HCT116 (cell line): ENCODE measurements at regions not wholly inside any gene's neighbourhood (a gene's known extent, or its start where the extent isn't known, plus 50 kb on each side); places are given as distances from the start of the nearest gene placed in this dataset.

Experiments
- ATAC-seq: fragments of 200-7000 bp; cut with Tn5 transposase; 2 replicates; pipeline ENCODE4 v1.9.1; 2020; ENCODE audit warnings: mild to moderate bottlenecking, moderate library complexity
- BruUV-seq: library from RNA; stranded (reverse); fragments of 400-500 nt; replicated peaks from 2 replicates; lab custom pipeline; 2021; lab: Mats Ljungman, UMichigan
- CTCF ChIA-PET: fragments of 300-600 bp; sonication (Branson Sonifier 250); formaldehyde crosslinking; loops from one replicate; lab custom pipeline; 2021; ENCODE audit warnings: antibody characterized with exemption; lab: Charles Lee
- POLR2A ChIA-PET: fragments of 300-600, 350-600 bp; sonication (Branson Sonifier 250); formaldehyde crosslinking; loops from one replicate; lab custom pipeline; 2021; ENCODE audit warnings: antibody characterized with exemption; lab: Charles Lee
- RAD21 ChIA-PET, 2 experiments: fragments of 300-600 bp; sonication (Branson Sonifier 250); formaldehyde crosslinking; loops; one replicate each; lab custom pipeline; 2023; ENCODE audit warnings: low total read pairs in 2 of 2; ENCODE audit not compliant: uncharacterized antibody in 2 of 2, unreplicated experiment in 2 of 2, low non-redundant PET in 1 of 2; lab: Charles Lee
- DNase-seq: peaks from one replicate; pipeline ENCODE4 v3.0.0-alpha.2; 2010; ENCODE audit warnings: low read depth, low spot score
- H2AFZ ChIP-seq: fragments of 200-600 bp; shearing (Covaris generic), sonication (generic); 2 replicates; pipeline ENCODE4 v1.6.1; 2017; ENCODE audit warnings: low read depth, mixed run types, mixed read lengths, antibody characterized with exemption, low read length; ENCODE audit not compliant: poor library complexity, severe bottlenecking
- H3K27ac ChIP-seq: 2 replicates; pipeline ENCODE4 v1.5.1; 2012; ENCODE audit warnings: low read depth, low read length
- H3K27me3 ChIP-seq: fragments of 200-600 bp; sonication (generic); 2 replicates; pipeline ENCODE4 v1.6.1; 2016; ENCODE audit warnings: mixed run types, low read length, mixed read lengths; ENCODE audit not compliant: insufficient read depth
- H3K36me3 ChIP-seq, 2 experiments: fragments of 200-500 bp in 1 of 2; fragments of 200-600 bp in 1 of 2; sonication (Bioruptor generic) in 1 of 2; sonication (generic) in 1 of 2; 2 replicates each; pipeline versions ENCODE4 v1.5.1 to v1.6.1; 2014 to 2016; ENCODE audit warnings: low read length in 2 of 2, inconsistent platforms in 1 of 2, mixed read lengths in 1 of 2, mixed run types in 1 of 2; ENCODE audit not compliant: insufficient read depth in 2 of 2, control insufficient read depth in 1 of 2
- H3K4me1 ChIP-seq, 2 experiments: fragments of 200-600 bp in 1 of 2; sonication (generic) in 1 of 2; 2 replicates each; pipeline versions ENCODE4 v1.5.1 to v1.6.1; 2012 to 2017; ENCODE audit warnings: low read length in 2 of 2, inconsistent platforms in 1 of 2, mild to moderate bottlenecking in 1 of 2, mixed read lengths in 1 of 2, mixed run types in 1 of 2, moderate library complexity in 1 of 2; ENCODE audit not compliant: insufficient read depth in 2 of 2, control insufficient read depth in 1 of 2
- H3K4me2 ChIP-seq: fragments of 200-600 bp; sonication (generic); 2 replicates; pipeline ENCODE4 v1.6.1; 2017; ENCODE audit warnings: mixed run types, low read length, mixed read lengths
- H3K4me3 ChIP-seq, 2 experiments: fragments of 200-600 bp in 1 of 2; sonication (generic) in 1 of 2; replicated peaks in 1 of 2; 2 replicates each; pipeline ENCODE4 v1.5.1; 2011 to 2016; ENCODE audit warnings: low read length in 2 of 2, control low read depth in 1 of 2, low read depth in 1 of 2, mild to moderate bottlenecking in 1 of 2, mixed read lengths in 1 of 2, mixed run types in 1 of 2
- H3K79me2 ChIP-seq: fragments of 200-600 bp; sonication (generic); 2 replicates; pipeline ENCODE4 v1.6.1; 2017; ENCODE audit warnings: mild to moderate bottlenecking, mixed run types, low read length, moderate library complexity, mixed read lengths; ENCODE audit not compliant: insufficient read depth
- H3K9ac ChIP-seq: fragments of 200-600 bp; sonication (generic); 2 replicates; pipeline ENCODE4 v1.6.1; 2016; ENCODE audit warnings: low read length, mixed read lengths
- H3K9me2 ChIP-seq: fragments of 200-600 bp; sonication (generic), shearing (Covaris generic); 2 replicates; pipeline ENCODE4 v1.6.1; 2017; ENCODE audit warnings: mixed run types, mild to moderate bottlenecking, moderate library complexity; ENCODE audit not compliant: insufficient read depth
- H3K9me3 ChIP-seq, 2 experiments: fragments of 200-500 bp in 1 of 2; fragments of 200-600 bp in 1 of 2; sonication (Bioruptor generic) in 1 of 2; sonication (generic) in 1 of 2; 2 replicates each; pipeline ENCODE4 v1.6.1; 2014 to 2017; ENCODE audit warnings: low read length in 2 of 2, mixed read lengths in 2 of 2, inconsistent platforms in 1 of 2, low read depth in 1 of 2, mild to moderate bottlenecking in 1 of 2, mixed run types in 1 of 2, moderate library complexity in 1 of 2; ENCODE audit not compliant: control insufficient read depth in 1 of 2, insufficient read depth in 1 of 2
- H4K20me1 ChIP-seq: fragments of 200-600 bp; sonication (generic), shearing (Covaris generic); 2 replicates; pipeline ENCODE4 v1.6.1; 2017; ENCODE audit warnings: mixed run types, mild to moderate bottlenecking, moderate library complexity; ENCODE audit not compliant: insufficient read depth
- CBX3 ChIP-seq: IDR thresholded peaks from 2 replicates; pipeline ENCODE4 v1.6.1; 2012; ENCODE audit warnings: low read depth
- CEBPB ChIP-seq: IDR thresholded peaks from 2 replicates; pipeline ENCODE4 v1.6.1; 2012; ENCODE audit warnings: low read depth
- EGR1 ChIP-seq: IDR thresholded peaks from 2 replicates; pipeline ENCODE4 v1.6.1; 2012; ENCODE audit warnings: low read depth
- EZH2 ChIP-seq: fragments of 200-600 bp; sonication (generic); IDR thresholded peaks from 2 replicates; pipeline ENCODE4 v1.6.1; 2017; ENCODE audit warnings: antibody characterized with exemption, mixed run types
- EZH2phosphoT487 ChIP-seq: fragments of 200-600 bp; IDR thresholded peaks from 2 replicates; pipeline ENCODE4 v1.6.1; 2018; ENCODE audit warnings: antibody characterized with exemption, borderline replicate concordance
- POLR2AphosphoS5 ChIP-seq: IDR thresholded peaks from 2 replicates; pipeline ENCODE4 v1.6.1; 2011; ENCODE audit warnings: mild to moderate bottlenecking, low read depth, low read length, moderate library complexity
- SP1 ChIP-seq: IDR thresholded peaks from 2 replicates; pipeline ENCODE4 v1.6.1; 2012; ENCODE audit warnings: low read depth
- TCF7L2 ChIP-seq: IDR thresholded peaks from 2 replicates; pipeline ENCODE4 v1.7.0; 2011; ENCODE audit warnings: borderline replicate concordance, inconsistent platforms; ENCODE audit not compliant: insufficient read depth, insufficient read length; ENCODE audit errors: extremely low read depth
- YY1 ChIP-seq: IDR thresholded peaks from 2 replicates; pipeline ENCODE4 v1.6.1; 2011; ENCODE audit warnings: low read length, low read depth, moderate library complexity, mild to moderate bottlenecking; ENCODE audit not compliant: insufficient replicate concordance; ENCODE audit errors: extremely low read depth
- ZFX ChIP-seq: fragments of 450-650 bp; IDR thresholded peaks from 2 replicates; pipeline ENCODE4 v1.6.1; 2017
- intact Hi-C: fragments of 100-400 bp; cut with micrococcal nuclease; formaldehyde crosslinking; loops from 2 replicates; pipeline ENCODE4 v1.10.0; 2022
- TF ChIP-seq, protein P1 (sequence below): IDR thresholded peaks from 2 replicates; pipeline ENCODE4 v1.6.1; 2012
- TF ChIP-seq, protein P2 (sequence below): IDR thresholded peaks from 2 replicates; pipeline ENCODE4 v1.6.1; 2012; ENCODE audit warnings: low read depth

DNA sequence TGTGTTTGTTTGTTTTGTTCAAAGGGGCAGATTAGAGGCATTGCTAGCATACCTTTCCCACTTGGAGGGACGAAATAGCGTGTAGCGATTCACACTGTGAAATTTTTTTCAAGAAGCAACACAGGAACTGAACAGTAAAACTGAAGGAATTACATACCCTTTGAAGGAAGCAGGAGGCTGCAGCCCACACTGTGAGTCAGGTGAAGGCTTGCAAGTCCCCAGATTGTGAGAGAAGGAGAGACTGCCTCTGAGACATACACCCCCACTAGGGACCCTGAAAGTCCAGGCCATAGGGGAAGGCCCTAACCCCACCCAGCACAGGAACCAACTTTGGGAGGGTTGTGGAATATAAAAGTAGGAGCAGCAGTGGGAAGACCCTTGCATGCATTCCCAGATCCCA lies 69.6 kb upstream of the HS3ST3A1 start:
- DNase-seq (no peak), ATAC-seq (no peak)
- H3K4me3 ChIP-seq: no peak overlapping the region
- H3K4me1 ChIP-seq: no peaks in the 10 kb centered on the region
- no peaks in the 10 kb centered on the region for H3K79me2 ChIP-seq
- no peaks in the 10 kb centered on the region for H4K20me1 ChIP-seq
- no peak overlapping the region for H3K4me2 ChIP-seq
- no peaks in the 10 kb centered on the region for H3K27me3 ChIP-seq
- TF ChIP-seq EZH2: no peak
- no peaks in the 10 kb centered on the region for H3K9me2 ChIP-seq
- no peak overlapping the region for H3K27ac ChIP-seq
- no peak overlapping the region for H2AFZ ChIP-seq
- CTCF ChIA-PET: no interaction called here
- RAD21 ChIA-PET: no interaction called here
- H3K36me3 ChIP-seq: no peaks in the 10 kb centered on the region
- H3K9me3 ChIP-seq: no peaks in the 10 kb centered on the region
- intact Hi-C loops: no loop called here
- no TSS peak for BruUV-seq
- H3K9ac ChIP-seq: no peak overlapping the region
- POLR2A ChIA-PET: no interaction called here

DNA sequence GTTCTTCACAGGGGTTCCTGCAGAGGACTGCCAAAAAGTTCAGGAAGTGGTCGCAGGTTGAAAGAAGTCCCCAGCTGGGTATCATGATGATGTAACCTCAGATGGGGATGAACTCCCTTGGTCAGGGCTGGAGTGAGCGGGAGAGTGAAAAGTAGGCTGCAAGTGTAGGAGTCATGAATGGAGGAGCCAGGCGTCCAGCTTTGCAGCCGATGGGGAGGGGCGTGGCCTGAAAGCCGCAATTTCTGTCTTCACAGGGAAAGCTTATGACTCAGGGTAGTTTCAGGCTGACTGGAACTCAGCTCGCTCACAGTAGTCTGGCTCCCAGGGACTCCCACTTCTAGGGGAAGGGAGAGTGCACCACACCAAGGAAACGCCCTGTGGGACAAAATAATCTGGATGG lies 70.0 kb upstream of the HS3ST3A1 start:
- Histone ChIP-seq H3K9me2 (no peaks in the 10 kb centered on the region), H3K4me2 (no peak overlapping the region), H2AFZ (no peak overlapping the region), H3K9ac (no peak overlapping the region)
- POLR2A ChIA-PET: no interaction called here
- TF ChIP-seq POLR2AphosphoS5: no peak
- TF ChIP-seq, all 23 proteins: peak for 0
- no TSS peak for BruUV-seq
- H3K27ac ChIP-seq: no peak overlapping the region
- DNase-seq (no peak), ATAC-seq (no peak)
- H3K9me3 ChIP-seq: no peaks in the 10 kb centered on the region
- no peaks in the 10 kb centered on the region for H3K27me3 ChIP-seq
- no peaks in the 10 kb centered on the region for H3K36me3 ChIP-seq
- H3K79me2 ChIP-seq: no peaks in the 10 kb centered on the region
- ChIA-PET RAD21 (no interaction called here), CTCF (no interaction called here)
- intact Hi-C loops: no loop called here
- no peaks in the 10 kb centered on the region for H4K20me1 ChIP-seq
- no peak overlapping the region for H3K4me3 ChIP-seq
- no peaks in the 10 kb centered on the region for H3K4me1 ChIP-seq

DNA sequence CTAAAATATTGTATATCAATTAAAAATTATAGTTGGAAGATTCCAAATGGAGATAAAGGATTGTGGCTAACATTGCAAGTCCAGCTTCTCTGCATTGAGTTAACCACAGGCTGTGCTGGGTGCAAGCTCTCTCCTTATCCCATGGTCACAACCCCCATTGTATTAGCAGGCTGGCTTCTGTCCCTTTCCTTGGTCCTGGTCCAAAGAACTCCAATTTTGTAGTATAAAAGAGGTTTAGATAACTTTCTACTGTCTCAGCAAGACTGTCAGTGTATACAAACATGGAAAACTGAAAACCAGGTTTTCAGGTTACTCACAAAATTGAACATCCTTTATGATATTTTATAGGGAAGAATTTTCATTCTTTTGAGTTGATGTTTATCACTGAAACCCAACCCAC lies 76.6 kb upstream of the HS3ST3A1 start:
- POLR2A ChIA-PET: no interaction called here
- CTCF ChIA-PET: no interaction called here
- Histone ChIP-seq H3K79me2 (no peaks in the 10 kb centered on the region), H4K20me1 (no peaks in the 10 kb centered on the region), H2AFZ (no peak overlapping the region), H3K9ac (no peak overlapping the region), H3K36me3 (no peaks in the 10 kb centered on the region), H3K27ac (no peak overlapping the region), H3K4me1 (no peaks in the 10 kb centered on the region), H3K9me3 (no peaks in the 10 kb centered on the region), H3K27me3 (no peaks in the 10 kb centered on the region), H3K4me2 (no peak overlapping the region), H3K9me2 (no peaks in the 10 kb centered on the region), H3K4me3 (no peak overlapping the region)
- DNase-seq (no peak), ATAC-seq (no peak)
- BruUV-seq: no TSS peak
- intact Hi-C loops: no loop called here
- RAD21 ChIA-PET: no interaction called here
- TF ChIP-seq SP1 (no peak), CEBPB (no peak), EZH2phosphoT487 (no peak), YY1 (no peak), ZFX (no peak), EZH2 (no peak), TCF7L2 (no peak), EGR1 (no peak), POLR2AphosphoS5 (no peak), CBX3 (no peak)
- TF ChIP-seq, protein P1, sequence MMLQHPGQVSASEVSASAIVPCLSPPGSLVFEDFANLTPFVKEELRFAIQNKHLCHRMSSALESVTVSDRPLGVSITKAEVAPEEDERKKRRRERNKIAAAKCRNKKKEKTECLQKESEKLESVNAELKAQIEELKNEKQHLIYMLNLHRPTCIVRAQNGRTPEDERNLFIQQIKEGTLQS: no peak
- TF ChIP-seq, protein P2, sequence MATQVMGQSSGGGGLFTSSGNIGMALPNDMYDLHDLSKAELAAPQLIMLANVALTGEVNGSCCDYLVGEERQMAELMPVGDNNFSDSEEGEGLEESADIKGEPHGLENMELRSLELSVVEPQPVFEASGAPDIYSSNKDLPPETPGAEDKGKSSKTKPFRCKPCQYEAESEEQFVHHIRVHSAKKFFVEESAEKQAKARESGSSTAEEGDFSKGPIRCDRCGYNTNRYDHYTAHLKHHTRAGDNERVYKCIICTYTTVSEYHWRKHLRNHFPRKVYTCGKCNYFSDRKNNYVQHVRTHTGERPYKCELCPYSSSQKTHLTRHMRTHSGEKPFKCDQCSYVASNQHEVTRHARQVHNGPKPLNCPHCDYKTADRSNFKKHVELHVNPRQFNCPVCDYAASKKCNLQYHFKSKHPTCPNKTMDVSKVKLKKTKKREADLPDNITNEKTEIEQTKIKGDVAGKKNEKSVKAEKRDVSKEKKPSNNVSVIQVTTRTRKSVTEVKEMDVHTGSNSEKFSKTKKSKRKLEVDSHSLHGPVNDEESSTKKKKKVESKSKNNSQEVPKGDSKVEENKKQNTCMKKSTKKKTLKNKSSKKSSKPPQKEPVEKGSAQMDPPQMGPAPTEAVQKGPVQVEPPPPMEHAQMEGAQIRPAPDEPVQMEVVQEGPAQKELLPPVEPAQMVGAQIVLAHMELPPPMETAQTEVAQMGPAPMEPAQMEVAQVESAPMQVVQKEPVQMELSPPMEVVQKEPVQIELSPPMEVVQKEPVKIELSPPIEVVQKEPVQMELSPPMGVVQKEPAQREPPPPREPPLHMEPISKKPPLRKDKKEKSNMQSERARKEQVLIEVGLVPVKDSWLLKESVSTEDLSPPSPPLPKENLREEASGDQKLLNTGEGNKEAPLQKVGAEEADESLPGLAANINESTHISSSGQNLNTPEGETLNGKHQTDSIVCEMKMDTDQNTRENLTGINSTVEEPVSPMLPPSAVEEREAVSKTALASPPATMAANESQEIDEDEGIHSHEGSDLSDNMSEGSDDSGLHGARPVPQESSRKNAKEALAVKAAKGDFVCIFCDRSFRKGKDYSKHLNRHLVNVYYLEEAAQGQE: no peak
